ENCODE measurements at regions not wholly inside any gene's neighbourhood (a gene's known extent, or its start where the extent isn't known, plus 50 kb on each side); places are given as distances from the start of the nearest gene placed in this dataset.
"Not testable (repeated sequence)": the region's sequence is repeated elsewhere in the genome, so short reads cannot be mapped to it uniquely, and the experiment has no call there.

DNA sequence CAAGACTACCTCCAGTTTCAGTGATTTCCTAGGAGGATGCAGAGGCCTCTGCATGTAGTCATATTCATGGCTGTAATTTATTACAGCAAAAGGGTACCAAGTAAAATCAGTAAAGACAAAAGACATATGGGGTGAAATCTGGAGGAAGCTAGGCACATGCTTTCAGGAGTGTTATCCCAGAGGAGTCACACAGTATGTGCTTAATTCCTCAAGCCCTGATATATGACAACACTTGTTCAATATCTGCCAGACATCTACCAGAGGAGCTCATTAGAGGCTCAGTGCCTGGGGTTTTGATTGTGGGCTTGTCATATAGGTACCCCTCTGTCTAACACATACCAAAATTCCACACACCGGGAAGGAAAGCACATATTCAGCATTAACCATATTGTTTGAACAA, 283.8 kb downstream of the CXCL12 start (continued):
- TF ChIP-seq, protein P1, sequence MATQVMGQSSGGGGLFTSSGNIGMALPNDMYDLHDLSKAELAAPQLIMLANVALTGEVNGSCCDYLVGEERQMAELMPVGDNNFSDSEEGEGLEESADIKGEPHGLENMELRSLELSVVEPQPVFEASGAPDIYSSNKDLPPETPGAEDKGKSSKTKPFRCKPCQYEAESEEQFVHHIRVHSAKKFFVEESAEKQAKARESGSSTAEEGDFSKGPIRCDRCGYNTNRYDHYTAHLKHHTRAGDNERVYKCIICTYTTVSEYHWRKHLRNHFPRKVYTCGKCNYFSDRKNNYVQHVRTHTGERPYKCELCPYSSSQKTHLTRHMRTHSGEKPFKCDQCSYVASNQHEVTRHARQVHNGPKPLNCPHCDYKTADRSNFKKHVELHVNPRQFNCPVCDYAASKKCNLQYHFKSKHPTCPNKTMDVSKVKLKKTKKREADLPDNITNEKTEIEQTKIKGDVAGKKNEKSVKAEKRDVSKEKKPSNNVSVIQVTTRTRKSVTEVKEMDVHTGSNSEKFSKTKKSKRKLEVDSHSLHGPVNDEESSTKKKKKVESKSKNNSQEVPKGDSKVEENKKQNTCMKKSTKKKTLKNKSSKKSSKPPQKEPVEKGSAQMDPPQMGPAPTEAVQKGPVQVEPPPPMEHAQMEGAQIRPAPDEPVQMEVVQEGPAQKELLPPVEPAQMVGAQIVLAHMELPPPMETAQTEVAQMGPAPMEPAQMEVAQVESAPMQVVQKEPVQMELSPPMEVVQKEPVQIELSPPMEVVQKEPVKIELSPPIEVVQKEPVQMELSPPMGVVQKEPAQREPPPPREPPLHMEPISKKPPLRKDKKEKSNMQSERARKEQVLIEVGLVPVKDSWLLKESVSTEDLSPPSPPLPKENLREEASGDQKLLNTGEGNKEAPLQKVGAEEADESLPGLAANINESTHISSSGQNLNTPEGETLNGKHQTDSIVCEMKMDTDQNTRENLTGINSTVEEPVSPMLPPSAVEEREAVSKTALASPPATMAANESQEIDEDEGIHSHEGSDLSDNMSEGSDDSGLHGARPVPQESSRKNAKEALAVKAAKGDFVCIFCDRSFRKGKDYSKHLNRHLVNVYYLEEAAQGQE (IDR thresholded peaks at IDR 0.05): no peak
- TF ChIP-seq FOXA1 (IDR thresholded peaks at IDR 0.05) (no peak), FOXA2 (IDR thresholded peaks at IDR 0.05) (no peak), RXRA (IDR thresholded peaks at IDR 0.05) (no peak), HNF4A (conservative IDR thresholded peaks at IDR 0.05) (no peak)

DNA sequence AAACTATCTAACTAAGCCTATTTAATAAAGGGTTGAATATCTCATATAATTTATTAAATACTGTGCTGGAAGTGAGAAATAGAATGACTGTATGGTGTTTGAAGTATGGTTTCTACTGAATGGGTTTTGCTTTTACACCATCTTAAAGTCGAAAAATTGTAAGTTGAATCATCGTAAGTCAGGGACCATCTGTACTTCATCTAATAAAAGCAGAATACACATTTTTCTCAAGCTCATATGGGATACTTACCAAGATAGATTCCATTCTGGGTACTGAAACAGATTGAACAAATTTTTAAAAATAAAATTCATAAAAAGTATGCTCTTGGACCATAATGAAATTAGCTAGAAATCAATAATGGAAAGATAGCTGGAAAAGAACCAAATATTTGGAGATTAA, 285.4 kb downstream of the CXCL12 start:
- no peak overlapping the region for H3K27ac ChIP-seq (ENCODE audit: low read depth in 1 of 2, low read length in 2 of 2)
- 92% methylated on average over 2 of the region's 2 CpGs for WGBS
- no peaks in the 10 kb centered on the region for H3K36me3 ChIP-seq (ENCODE audit: control insufficient read depth in 4 of 4, insufficient read depth in 3 of 4, low read depth in 1 of 4, low read length in 3 of 4)

DNA sequence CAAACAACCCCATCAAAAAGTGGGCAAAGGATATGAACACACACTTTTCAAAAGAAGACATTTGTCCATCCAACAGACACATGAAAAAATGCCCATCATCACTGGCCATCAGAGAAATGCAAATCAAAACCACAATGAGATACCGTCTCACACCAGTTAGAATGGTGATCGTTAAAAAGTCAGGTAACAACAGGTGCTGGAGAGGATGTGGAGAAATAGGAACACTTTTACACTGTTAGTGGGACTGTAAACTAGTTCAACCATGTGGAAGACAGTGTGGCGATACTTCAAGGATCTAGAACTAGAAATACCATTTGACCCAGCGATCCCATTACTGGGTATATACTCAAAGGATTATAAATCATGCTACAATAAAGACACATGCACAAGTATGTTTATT, 288.7 kb downstream of the CXCL12 start:
- not testable (repeated sequence) for DNase-seq (ENCODE audit: low spot score); H3K27ac ChIP-seq (ENCODE audit: low read depth in 1 of 2, low read length in 2 of 2); H3K27me3 ChIP-seq (ENCODE audit: control insufficient read depth in 4 of 4, insufficient read depth in 4 of 4, low read length in 3 of 4); H3K4me1 ChIP-seq (ENCODE audit: control insufficient read depth in 4 of 4, insufficient read depth in 4 of 4, low read length in 3 of 4); H3K4me3 ChIP-seq (ENCODE audit: low read depth in 1 of 3, low read length in 3 of 3); H3K9ac ChIP-seq (ENCODE audit: low read depth in 1 of 2, low read length in 2 of 2); H3K36me3 ChIP-seq (ENCODE audit: control insufficient read depth in 4 of 4, insufficient read depth in 3 of 4, low read depth in 1 of 4, low read length in 3 of 4); H3K9me3 ChIP-seq (ENCODE audit: control insufficient read depth in 4 of 4, low read length in 3 of 4)
- WGBS: 82% methylated on average over 4 of the region's 4 CpGs

More for the DNA sequence above, 285.4 kb downstream of the CXCL12 start:
- Histone ChIP-seq H3K9ac (ENCODE audit: low read depth in 1 of 2, low read length in 2 of 2) (no peak overlapping the region), H3K9me3 (ENCODE audit: control insufficient read depth in 4 of 4, low read length in 3 of 4) (no peaks in the 10 kb centered on the region), H3K4me3 (ENCODE audit: low read depth in 1 of 3, low read length in 3 of 3) (no peak overlapping the region), H3K27me3 (ENCODE audit: control insufficient read depth in 4 of 4, insufficient read depth in 4 of 4, low read length in 3 of 4) (no peaks in the 10 kb centered on the region), H3K4me1 (ENCODE audit: control insufficient read depth in 4 of 4, insufficient read depth in 4 of 4, low read length in 3 of 4) (no peaks in the 10 kb centered on the region)
- no peak for TF ChIP-seq RXRA (IDR thresholded peaks at IDR 0.05)
- TF ChIP-seq, protein P2, sequence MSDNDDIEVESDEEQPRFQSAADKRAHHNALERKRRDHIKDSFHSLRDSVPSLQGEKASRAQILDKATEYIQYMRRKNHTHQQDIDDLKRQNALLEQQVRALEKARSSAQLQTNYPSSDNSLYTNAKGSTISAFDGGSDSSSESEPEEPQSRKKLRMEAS (IDR thresholded peaks at IDR 0.05): no peak
- TF ChIP-seq GABPA (IDR thresholded peaks at IDR 0.05 in 1 of 2, conservative IDR thresholded peaks at IDR 0.05 in 1 of 2): no peak
- TF ChIP-seq NR2F2 (IDR thresholded peaks at IDR 0.05): no peak
- no peak for TF ChIP-seq EGR1 (IDR thresholded peaks at IDR 0.05; ENCODE audit: low read depth in 2 of 2)
- no peak for DNase-seq (ENCODE audit: low spot score)

DNA sequence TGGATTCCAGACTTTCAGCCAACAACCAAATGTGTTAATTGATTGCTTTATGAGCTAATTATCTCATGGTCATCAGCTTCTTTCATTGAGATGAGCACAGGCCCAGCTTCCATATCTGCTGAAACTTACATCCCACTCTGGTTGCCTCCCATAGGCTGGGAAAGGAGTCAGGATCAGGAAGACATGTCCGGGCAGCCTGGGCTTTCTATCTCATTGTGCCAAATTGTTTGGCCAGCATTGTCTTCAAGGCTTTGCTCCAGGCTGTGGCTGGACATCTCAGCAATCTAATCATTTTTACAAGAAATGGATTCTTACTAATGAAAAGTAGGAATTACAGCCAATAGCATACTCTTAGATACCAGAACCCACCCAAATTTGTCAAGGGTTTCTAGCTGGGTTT, 295.2 kb downstream of the CXCL12 start:
- WGBS: 96% methylated on average over 1 of the region's 1 CpG
- Histone ChIP-seq H3K4me1 (ENCODE audit: control insufficient read depth in 4 of 4, insufficient read depth in 4 of 4, low read length in 3 of 4) (no peaks in the 10 kb centered on the region), H3K9ac (ENCODE audit: low read depth in 1 of 2, low read length in 2 of 2) (no peak overlapping the region), H3K27ac (ENCODE audit: low read depth in 1 of 2, low read length in 2 of 2) (no peak overlapping the region), H3K4me3 (ENCODE audit: low read depth in 1 of 3, low read length in 3 of 3) (no peak overlapping the region), H3K9me3 (ENCODE audit: control insufficient read depth in 4 of 4, low read length in 3 of 4) (peaks cover 0 to 4% (median 2%) of the 10 kb centered on the region in 4 donors), H3K27me3 (ENCODE audit: control insufficient read depth in 4 of 4, insufficient read depth in 4 of 4, low read length in 3 of 4) (no peaks in the 10 kb centered on the region), H3K36me3 (ENCODE audit: control insufficient read depth in 4 of 4, insufficient read depth in 3 of 4, low read depth in 1 of 4, low read length in 3 of 4) (no peaks in the 10 kb centered on the region)
- no peak for DNase-seq (ENCODE audit: low spot score)
- TF ChIP-seq JUND (IDR thresholded peaks at IDR 0.05): no peak
- TF ChIP-seq, protein P2 (IDR thresholded peaks at IDR 0.05): no peak
- TF ChIP-seq, protein P1 (IDR thresholded peaks at IDR 0.05): no peak
- no peak for TF ChIP-seq TAF1 (conservative IDR thresholded peaks at IDR 0.05)
- TF ChIP-seq FOXA2 (IDR thresholded peaks at IDR 0.05): no peak
- no peak for TF ChIP-seq GABPA (IDR thresholded peaks at IDR 0.05 in 1 of 2, conservative IDR thresholded peaks at IDR 0.05 in 1 of 2)
- TF ChIP-seq NR2F2 (IDR thresholded peaks at IDR 0.05): no peak
- TF ChIP-seq HNF4A (conservative IDR thresholded peaks at IDR 0.05): no peak
- TF ChIP-seq RXRA (IDR thresholded peaks at IDR 0.05): no peak
- TF ChIP-seq, protein P3, sequence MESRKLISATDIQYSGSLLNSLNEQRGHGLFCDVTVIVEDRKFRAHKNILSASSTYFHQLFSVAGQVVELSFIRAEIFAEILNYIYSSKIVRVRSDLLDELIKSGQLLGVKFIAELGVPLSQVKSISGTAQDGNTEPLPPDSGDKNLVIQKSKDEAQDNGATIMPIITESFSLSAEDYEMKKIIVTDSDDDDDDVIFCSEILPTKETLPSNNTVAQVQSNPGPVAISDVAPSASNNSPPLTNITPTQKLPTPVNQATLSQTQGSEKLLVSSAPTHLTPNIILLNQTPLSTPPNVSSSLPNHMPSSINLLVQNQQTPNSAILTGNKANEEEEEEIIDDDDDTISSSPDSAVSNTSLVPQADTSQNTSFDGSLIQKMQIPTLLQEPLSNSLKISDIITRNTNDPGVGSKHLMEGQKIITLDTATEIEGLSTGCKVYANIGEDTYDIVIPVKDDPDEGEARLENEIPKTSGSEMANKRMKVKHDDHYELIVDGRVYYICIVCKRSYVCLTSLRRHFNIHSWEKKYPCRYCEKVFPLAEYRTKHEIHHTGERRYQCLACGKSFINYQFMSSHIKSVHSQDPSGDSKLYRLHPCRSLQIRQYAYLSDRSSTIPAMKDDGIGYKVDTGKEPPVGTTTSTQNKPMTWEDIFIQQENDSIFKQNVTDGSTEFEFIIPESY (IDR thresholded peaks at IDR 0.05): no peak
- TF ChIP-seq SP1 (IDR thresholded peaks at IDR 0.05): no peak
- TF ChIP-seq EGR1 (IDR thresholded peaks at IDR 0.05; ENCODE audit: low read depth in 2 of 2): no peak
- no peak for TF ChIP-seq HNF4G (IDR thresholded peaks at IDR 0.05)
- no peak for TF ChIP-seq FOXA1 (IDR thresholded peaks at IDR 0.05)
- no peak for TF ChIP-seq RAD21 (IDR thresholded peaks at IDR 0.05)
- TF ChIP-seq, protein P4, sequence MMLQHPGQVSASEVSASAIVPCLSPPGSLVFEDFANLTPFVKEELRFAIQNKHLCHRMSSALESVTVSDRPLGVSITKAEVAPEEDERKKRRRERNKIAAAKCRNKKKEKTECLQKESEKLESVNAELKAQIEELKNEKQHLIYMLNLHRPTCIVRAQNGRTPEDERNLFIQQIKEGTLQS (IDR thresholded peaks at IDR 0.05): no peak
- TF ChIP-seq YY1 (IDR thresholded peaks at IDR 0.05): no peak

Data from liver (tissue), 7 donors.